ENCODE measurements at regions not wholly inside any gene's neighbourhood (a gene's known extent, or its start where the extent isn't known, plus 50 kb on each side); places are given as distances from the start of the nearest gene placed in this dataset.

- Mint-ChIP-seq H3K27me3 (ENCODE audit: low read depth, poor library complexity) (peaks cover 5% of the 10 kb centered on the region), H3K9me3 (no peaks in the 10 kb centered on the region), H3K4me1 (no peaks in the 10 kb centered on the region), H3K27ac (no peak overlapping the region), H3K36me3 (ENCODE audit: low read depth) (no peaks in the 10 kb centered on the region), H3K4me3 (no peak overlapping the region)
- DNase-seq = no peak
- no peak for TF ChIP-seq CTCF (IDR thresholded peaks at IDR 0.05)
These were observed 91.1 kb upstream of the SLC4A4 start for GRCh38 chr4:71247706-71248105.

- Mint-ChIP-seq H3K27ac (peak overlapping the region; percentile 20), H3K36me3 (ENCODE audit: low read depth) (no peaks in the 10 kb centered on the region), H3K9me3 (no peaks in the 10 kb centered on the region), H3K4me3 (no peak overlapping the region), H3K27me3 (ENCODE audit: low read depth, poor library complexity) (peaks cover 5% of the 10 kb centered on the region), H3K4me1 (peaks cover 4% of the 10 kb centered on the region)
- no peak for DNase-seq
- TF ChIP-seq CTCF (IDR thresholded peaks at IDR 0.05) = no peak
These were observed 87.6 kb upstream of the SLC4A4 start for GRCh38 chr4:71251261-71251660.

GRCh38 chr4:71253545-71253944 lies 85.3 kb upstream of the SLC4A4 start:
- no peak for DNase-seq
- Mint-ChIP-seq H3K4me1 (peaks cover 4% of the 10 kb centered on the region), H3K9me3 (no peaks in the 10 kb centered on the region), H3K4me3 (no peak overlapping the region), H3K27me3 (ENCODE audit: low read depth, poor library complexity) (peaks cover 5% of the 10 kb centered on the region), H3K36me3 (ENCODE audit: low read depth) (no peaks in the 10 kb centered on the region), H3K27ac (no peak overlapping the region)
- no peak for TF ChIP-seq CTCF (IDR thresholded peaks at IDR 0.05)

- Mint-ChIP-seq H3K27me3 (ENCODE audit: low read depth, poor library complexity) (peaks cover 3% of the 10 kb centered on the region), H3K36me3 (ENCODE audit: low read depth) (no peaks in the 10 kb centered on the region), H3K4me1 (peaks cover 4% of the 10 kb centered on the region), H3K9me3 (no peaks in the 10 kb centered on the region), H3K27ac (no peak overlapping the region), H3K4me3 (no peak overlapping the region)
- no peak for DNase-seq
- no peak for TF ChIP-seq CTCF (IDR thresholded peaks at IDR 0.05)
These were observed 84.3 kb upstream of the SLC4A4 start for GRCh38 chr4:71254451-71255012.

GRCh38 chr4:71255976-71256375 lies 82.8 kb upstream of the SLC4A4 start:
- peaks cover 4% of the 10 kb centered on the region for H3K4me1 Mint-ChIP-seq
- H3K9me3 Mint-ChIP-seq = no peaks in the 10 kb centered on the region
- H3K4me3 Mint-ChIP-seq = no peak overlapping the region
- no peak for TF ChIP-seq CTCF (IDR thresholded peaks at IDR 0.05)
- peaks cover 3% of the 10 kb centered on the region for H3K27me3 Mint-ChIP-seq (ENCODE audit: low read depth, poor library complexity)
- DNase-seq = no peak
- H3K27ac Mint-ChIP-seq = no peak overlapping the region
- H3K36me3 Mint-ChIP-seq (ENCODE audit: low read depth) = no peaks in the 10 kb centered on the region

- Mint-ChIP-seq H3K27me3 (ENCODE audit: low read depth, poor library complexity) (no peaks in the 10 kb centered on the region), H3K4me1 (peaks cover 4% of the 10 kb centered on the region), H3K36me3 (ENCODE audit: low read depth) (no peaks in the 10 kb centered on the region), H3K9me3 (no peaks in the 10 kb centered on the region), H3K4me3 (no peak overlapping the region), H3K27ac (no peak overlapping the region)
- no peak for DNase-seq
- TF ChIP-seq CTCF (IDR thresholded peaks at IDR 0.05) = no peak
These were observed 81.1 kb upstream of the SLC4A4 start for GRCh38 chr4:71257761-71258160.

All from nephron progenitor cell (in vitro differentiated cells).